ENCODE measurements at regions not wholly inside any gene's neighbourhood (a gene's known extent, or its start where the extent isn't known, plus 50 kb on each side); places are given as distances from the start of the nearest gene placed in this dataset.

DNA sequence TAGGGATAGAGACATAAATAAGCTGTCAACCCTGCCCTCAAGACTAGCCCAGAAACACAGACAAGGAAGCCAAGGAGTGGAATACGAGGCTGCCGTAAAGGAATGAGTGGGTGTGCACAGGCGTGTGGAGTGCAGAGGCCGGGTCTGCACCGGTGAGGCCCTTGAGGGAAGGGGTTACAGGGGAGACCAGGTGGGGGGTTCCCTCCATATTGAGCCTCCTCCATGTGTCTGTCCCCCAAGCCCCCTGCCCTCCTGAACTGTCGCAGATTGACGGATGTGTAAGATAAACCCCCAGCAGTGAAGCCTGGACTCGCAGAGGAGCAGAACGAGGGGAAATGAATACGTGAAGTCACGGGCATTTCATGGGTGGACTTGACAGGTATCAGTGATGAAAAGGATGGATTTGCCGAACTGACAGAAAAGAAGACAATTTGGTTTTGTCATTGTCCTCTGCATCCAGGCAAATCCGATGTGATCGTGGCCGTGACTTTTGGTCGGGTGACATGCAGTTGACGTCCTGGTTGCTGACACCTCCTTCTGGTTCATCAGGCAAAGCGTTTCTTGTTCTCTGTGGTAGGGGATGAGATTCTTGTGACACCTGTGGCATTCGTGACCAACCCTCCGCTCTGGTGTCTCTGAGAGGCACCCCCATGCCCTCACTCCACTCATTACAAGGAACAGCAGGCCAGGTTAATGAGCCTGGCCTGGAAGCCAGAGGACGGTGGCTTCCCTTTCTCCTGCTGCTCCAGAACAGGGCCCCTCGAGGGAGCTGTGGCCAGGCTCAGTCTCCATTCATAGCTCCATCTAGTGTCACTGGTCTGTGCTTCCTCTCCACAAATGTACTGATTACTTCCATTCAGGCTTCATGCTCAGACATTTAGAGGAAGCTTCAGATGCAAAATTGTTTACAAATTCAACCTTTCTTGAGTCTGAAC lies 223.1 kb upstream of the B3GAT1 start:
- DNase-seq (ENCODE audit: extremely low read depth, insufficient read length) = no peak
- TF ChIP-seq, protein P1, sequence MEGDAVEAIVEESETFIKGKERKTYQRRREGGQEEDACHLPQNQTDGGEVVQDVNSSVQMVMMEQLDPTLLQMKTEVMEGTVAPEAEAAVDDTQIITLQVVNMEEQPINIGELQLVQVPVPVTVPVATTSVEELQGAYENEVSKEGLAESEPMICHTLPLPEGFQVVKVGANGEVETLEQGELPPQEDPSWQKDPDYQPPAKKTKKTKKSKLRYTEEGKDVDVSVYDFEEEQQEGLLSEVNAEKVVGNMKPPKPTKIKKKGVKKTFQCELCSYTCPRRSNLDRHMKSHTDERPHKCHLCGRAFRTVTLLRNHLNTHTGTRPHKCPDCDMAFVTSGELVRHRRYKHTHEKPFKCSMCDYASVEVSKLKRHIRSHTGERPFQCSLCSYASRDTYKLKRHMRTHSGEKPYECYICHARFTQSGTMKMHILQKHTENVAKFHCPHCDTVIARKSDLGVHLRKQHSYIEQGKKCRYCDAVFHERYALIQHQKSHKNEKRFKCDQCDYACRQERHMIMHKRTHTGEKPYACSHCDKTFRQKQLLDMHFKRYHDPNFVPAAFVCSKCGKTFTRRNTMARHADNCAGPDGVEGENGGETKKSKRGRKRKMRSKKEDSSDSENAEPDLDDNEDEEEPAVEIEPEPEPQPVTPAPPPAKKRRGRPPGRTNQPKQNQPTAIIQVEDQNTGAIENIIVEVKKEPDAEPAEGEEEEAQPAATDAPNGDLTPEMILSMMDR (IDR thresholded peaks at IDR 0.05; ENCODE audit: insufficient read depth, low read length, poor library complexity, severe bottlenecking) = no peak
- Histone ChIP-seq H3K4me3 (replicated peaks; ENCODE audit: low read depth, low read length) (no peak overlapping the region), H3K27me3 (replicated peaks; ENCODE audit: control insufficient read depth, insufficient read depth, low read length) (no peaks in the 10 kb centered on the region; the same call in 1 of the 2 replicates), H3K36me3 (ENCODE audit: control insufficient read depth, insufficient read depth, low read length) (no peaks in the 10 kb centered on the region)

DNA sequence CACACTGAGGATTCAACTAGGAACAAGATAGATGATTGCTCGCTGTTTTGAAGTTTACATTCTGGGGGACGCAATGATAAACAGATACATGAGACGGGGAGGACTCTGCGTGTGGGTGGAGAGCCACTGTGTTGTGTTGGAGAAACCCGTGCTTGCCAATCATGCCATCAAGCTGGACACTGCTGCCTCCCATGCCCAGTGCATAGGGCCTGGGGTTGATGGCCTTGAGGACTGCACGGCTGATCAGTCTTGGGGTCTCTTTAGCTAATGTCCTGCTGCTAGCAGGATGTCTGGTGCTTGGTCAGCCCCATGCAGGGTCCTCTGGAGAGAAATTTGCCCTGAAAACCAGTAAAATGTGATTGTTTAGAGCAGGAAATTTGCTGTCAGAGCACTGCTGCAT lies 221.2 kb upstream of the B3GAT1 start:
- Histone ChIP-seq H3K36me3 (ENCODE audit: control insufficient read depth, insufficient read depth, low read length) (no peaks in the 10 kb centered on the region), H3K27me3 (replicated peaks; ENCODE audit: control insufficient read depth, insufficient read depth, low read length) (no peaks in the 10 kb centered on the region; the same call in 1 of the 2 replicates), H3K4me3 (replicated peaks; ENCODE audit: low read depth, low read length) (no peak overlapping the region)
- TF ChIP-seq, protein P1 (IDR thresholded peaks at IDR 0.05; ENCODE audit: insufficient read depth, low read length, poor library complexity, severe bottlenecking) = no peak
- DNase-seq (ENCODE audit: extremely low read depth, insufficient read length) = no peak

DNA sequence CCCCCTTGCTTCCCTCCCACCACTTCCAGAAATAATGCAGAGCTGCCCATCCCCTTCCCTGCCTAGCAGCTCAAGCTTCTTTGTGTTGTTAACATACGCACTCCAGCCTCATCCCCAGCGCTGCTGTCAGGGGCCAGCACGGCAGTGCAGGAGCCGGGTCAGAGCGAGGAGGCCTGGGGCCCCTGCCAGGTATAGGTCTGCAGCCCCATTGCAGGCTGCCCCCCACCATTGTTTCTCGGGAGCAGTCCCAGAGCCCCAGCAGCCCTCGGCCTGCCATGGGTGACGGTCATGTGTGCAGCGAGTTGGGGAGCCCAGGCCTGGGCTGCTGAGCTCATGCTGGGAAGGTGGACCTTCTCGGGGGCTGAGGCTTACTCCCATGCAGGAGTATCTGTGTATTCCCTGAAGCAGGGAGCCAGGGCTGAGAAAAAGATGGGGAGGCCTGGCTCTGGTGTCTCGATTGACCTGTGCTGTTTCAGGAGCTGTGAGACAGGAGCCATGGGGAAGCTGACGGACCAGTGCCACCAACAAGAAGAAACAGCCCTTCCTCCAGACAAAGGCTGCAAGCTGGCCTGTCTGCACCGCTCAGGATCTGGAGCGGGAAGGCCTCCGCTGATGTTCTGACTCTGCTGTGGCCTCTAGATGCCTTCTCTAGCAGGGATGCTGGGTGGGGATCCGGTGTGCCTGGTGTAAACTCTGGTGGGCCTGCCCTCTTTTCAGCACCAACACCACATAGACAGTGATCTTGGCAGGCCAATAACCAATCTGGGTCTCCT lies 220.5 kb upstream of the B3GAT1 start:
- Histone ChIP-seq H3K4me3 (replicated peaks; ENCODE audit: low read depth, low read length) (no peak overlapping the region), H3K36me3 (ENCODE audit: control insufficient read depth, insufficient read depth, low read length) (no peaks in the 10 kb centered on the region), H3K27me3 (replicated peaks; ENCODE audit: control insufficient read depth, insufficient read depth, low read length) (no peaks in the 10 kb centered on the region; the same call in 1 of the 2 replicates)
- DNase-seq (ENCODE audit: extremely low read depth, insufficient read length) = no peak
- TF ChIP-seq, protein P1 (IDR thresholded peaks at IDR 0.05; ENCODE audit: insufficient read depth, low read length, poor library complexity, severe bottlenecking) = no peak

DNA sequence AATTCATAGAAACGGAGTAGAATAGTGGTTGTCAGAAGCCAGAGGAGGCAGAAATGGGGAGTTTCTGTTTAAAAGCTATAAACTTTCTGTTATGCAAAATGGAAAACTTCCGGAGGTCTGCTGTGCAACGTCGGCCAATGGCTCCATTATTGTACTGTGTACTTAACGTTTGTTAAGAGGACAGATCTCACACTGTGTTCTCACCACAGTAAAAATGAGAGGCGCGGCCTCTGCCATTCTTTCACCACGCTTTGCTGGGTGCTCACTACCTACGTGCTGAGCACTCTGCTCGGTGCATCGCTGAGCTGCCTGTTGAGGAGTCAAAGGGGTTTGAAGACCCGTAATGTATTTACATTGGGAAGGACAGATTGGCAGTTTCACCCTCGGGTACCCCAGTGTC lies 218.8 kb upstream of the B3GAT1 start:
- DNase-seq (ENCODE audit: extremely low read depth, insufficient read length) = no peak
- Histone ChIP-seq H3K4me3 (replicated peaks; ENCODE audit: low read depth, low read length) (no peak overlapping the region), H3K27me3 (replicated peaks; ENCODE audit: control insufficient read depth, insufficient read depth, low read length) (no peaks in the 10 kb centered on the region; the same call in 1 of the 2 replicates), H3K36me3 (ENCODE audit: control insufficient read depth, insufficient read depth, low read length) (no peaks in the 10 kb centered on the region)
- TF ChIP-seq, protein P1 (IDR thresholded peaks at IDR 0.05; ENCODE audit: insufficient read depth, low read length, poor library complexity, severe bottlenecking) = no peak

DNA sequence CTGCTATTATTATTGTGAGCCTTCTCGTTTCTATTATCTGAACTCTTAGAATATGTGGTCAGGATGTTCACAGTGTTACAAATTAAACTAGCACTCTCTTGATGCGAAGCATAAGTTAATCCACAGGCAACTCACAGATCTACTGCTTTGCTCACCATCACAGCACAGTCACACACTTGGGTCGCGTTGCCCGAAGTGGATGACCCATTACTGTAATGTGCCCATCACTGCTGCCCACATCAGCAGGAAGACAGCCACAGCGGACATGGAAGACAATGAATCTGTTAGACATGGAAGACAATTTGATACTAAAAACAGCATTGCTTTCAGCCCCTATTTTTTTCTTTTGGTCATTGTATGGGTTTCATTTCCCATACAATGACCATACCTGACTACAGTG lies 216.4 kb upstream of the B3GAT1 start:
- H3K4me3 ChIP-seq (replicated peaks; ENCODE audit: low read depth, low read length) = no peak overlapping the region
- TF ChIP-seq, protein P1 (IDR thresholded peaks at IDR 0.05; ENCODE audit: insufficient read depth, low read length, poor library complexity, severe bottlenecking) = no peak
- H3K27me3 ChIP-seq (replicated peaks; ENCODE audit: control insufficient read depth, insufficient read depth, low read length) = no peaks in the 10 kb centered on the region; the same call in none of the 2 replicates
- DNase-seq (ENCODE audit: extremely low read depth, insufficient read length) = no peak
- H3K36me3 ChIP-seq (ENCODE audit: control insufficient read depth, insufficient read depth, low read length) = no peaks in the 10 kb centered on the region
